HCT116 (cell line): ENCODE measurements at regions not wholly inside any gene's neighbourhood (a gene's known extent, or its start where the extent isn't known, plus 50 kb on each side); places are given as distances from the start of the nearest gene placed in this dataset.

Experiments
- ATAC-seq: fragments of 200-7000 bp; cut with Tn5 transposase; 2 replicates; pipeline ENCODE4 v1.9.1; 2020; ENCODE audit warnings: mild to moderate bottlenecking, moderate library complexity
- BruUV-seq: library from RNA; stranded (reverse); fragments of 400-500 nt; replicated peaks from 2 replicates; lab custom pipeline; 2021; lab: Mats Ljungman, UMichigan
- CTCF ChIA-PET: fragments of 300-600 bp; sonication (Branson Sonifier 250); formaldehyde crosslinking; loops from one replicate; lab custom pipeline; 2021; ENCODE audit warnings: antibody characterized with exemption; lab: Charles Lee
- POLR2A ChIA-PET: fragments of 300-600, 350-600 bp; sonication (Branson Sonifier 250); formaldehyde crosslinking; loops from one replicate; lab custom pipeline; 2021; ENCODE audit warnings: antibody characterized with exemption; lab: Charles Lee
- RAD21 ChIA-PET, 2 experiments: fragments of 300-600 bp; sonication (Branson Sonifier 250); formaldehyde crosslinking; loops; one replicate each; lab custom pipeline; 2023; ENCODE audit warnings: low total read pairs in 2 of 2; ENCODE audit not compliant: uncharacterized antibody in 2 of 2, unreplicated experiment in 2 of 2, low non-redundant PET in 1 of 2; lab: Charles Lee
- DNase-seq: peaks from one replicate; pipeline ENCODE4 v3.0.0-alpha.2; 2010; ENCODE audit warnings: low read depth, low spot score
- H2AFZ ChIP-seq: fragments of 200-600 bp; shearing (Covaris generic), sonication (generic); 2 replicates; pipeline ENCODE4 v1.6.1; 2017; ENCODE audit warnings: low read depth, mixed run types, mixed read lengths, antibody characterized with exemption, low read length; ENCODE audit not compliant: poor library complexity, severe bottlenecking
- H3K27ac ChIP-seq: 2 replicates; pipeline ENCODE4 v1.5.1; 2012; ENCODE audit warnings: low read depth, low read length
- H3K27me3 ChIP-seq: fragments of 200-600 bp; sonication (generic); 2 replicates; pipeline ENCODE4 v1.6.1; 2016; ENCODE audit warnings: mixed run types, low read length, mixed read lengths; ENCODE audit not compliant: insufficient read depth
- H3K36me3 ChIP-seq, 2 experiments: fragments of 200-500 bp in 1 of 2; fragments of 200-600 bp in 1 of 2; sonication (Bioruptor generic) in 1 of 2; sonication (generic) in 1 of 2; 2 replicates each; pipeline versions ENCODE4 v1.5.1 to v1.6.1; 2014 to 2016; ENCODE audit warnings: low read length in 2 of 2, inconsistent platforms in 1 of 2, mixed read lengths in 1 of 2, mixed run types in 1 of 2; ENCODE audit not compliant: insufficient read depth in 2 of 2, control insufficient read depth in 1 of 2
- H3K4me1 ChIP-seq, 2 experiments: fragments of 200-600 bp in 1 of 2; sonication (generic) in 1 of 2; 2 replicates each; pipeline versions ENCODE4 v1.5.1 to v1.6.1; 2012 to 2017; ENCODE audit warnings: low read length in 2 of 2, inconsistent platforms in 1 of 2, mild to moderate bottlenecking in 1 of 2, mixed read lengths in 1 of 2, mixed run types in 1 of 2, moderate library complexity in 1 of 2; ENCODE audit not compliant: insufficient read depth in 2 of 2, control insufficient read depth in 1 of 2
- H3K4me2 ChIP-seq: fragments of 200-600 bp; sonication (generic); 2 replicates; pipeline ENCODE4 v1.6.1; 2017; ENCODE audit warnings: mixed run types, low read length, mixed read lengths
- H3K4me3 ChIP-seq, 2 experiments: fragments of 200-600 bp in 1 of 2; sonication (generic) in 1 of 2; replicated peaks in 1 of 2; 2 replicates each; pipeline ENCODE4 v1.5.1; 2011 to 2016; ENCODE audit warnings: low read length in 2 of 2, control low read depth in 1 of 2, low read depth in 1 of 2, mild to moderate bottlenecking in 1 of 2, mixed read lengths in 1 of 2, mixed run types in 1 of 2
- H3K79me2 ChIP-seq: fragments of 200-600 bp; sonication (generic); 2 replicates; pipeline ENCODE4 v1.6.1; 2017; ENCODE audit warnings: mild to moderate bottlenecking, mixed run types, low read length, moderate library complexity, mixed read lengths; ENCODE audit not compliant: insufficient read depth
- H3K9ac ChIP-seq: fragments of 200-600 bp; sonication (generic); 2 replicates; pipeline ENCODE4 v1.6.1; 2016; ENCODE audit warnings: low read length, mixed read lengths
- H3K9me2 ChIP-seq: fragments of 200-600 bp; sonication (generic), shearing (Covaris generic); 2 replicates; pipeline ENCODE4 v1.6.1; 2017; ENCODE audit warnings: mixed run types, mild to moderate bottlenecking, moderate library complexity; ENCODE audit not compliant: insufficient read depth
- H3K9me3 ChIP-seq, 2 experiments: fragments of 200-500 bp in 1 of 2; fragments of 200-600 bp in 1 of 2; sonication (Bioruptor generic) in 1 of 2; sonication (generic) in 1 of 2; 2 replicates each; pipeline ENCODE4 v1.6.1; 2014 to 2017; ENCODE audit warnings: low read length in 2 of 2, mixed read lengths in 2 of 2, inconsistent platforms in 1 of 2, low read depth in 1 of 2, mild to moderate bottlenecking in 1 of 2, mixed run types in 1 of 2, moderate library complexity in 1 of 2; ENCODE audit not compliant: control insufficient read depth in 1 of 2, insufficient read depth in 1 of 2
- H4K20me1 ChIP-seq: fragments of 200-600 bp; sonication (generic), shearing (Covaris generic); 2 replicates; pipeline ENCODE4 v1.6.1; 2017; ENCODE audit warnings: mixed run types, mild to moderate bottlenecking, moderate library complexity; ENCODE audit not compliant: insufficient read depth
- CEBPB ChIP-seq: IDR thresholded peaks from 2 replicates; pipeline ENCODE4 v1.6.1; 2012; ENCODE audit warnings: low read depth
- FOSL1 ChIP-seq: IDR thresholded peaks from 2 replicates; pipeline ENCODE4 v1.6.1; 2012; ENCODE audit warnings: low read depth
- JUND ChIP-seq: IDR thresholded peaks from 2 replicates; pipeline ENCODE4 v1.6.1; 2012
- POLR2A ChIP-seq: IDR thresholded peaks from 2 replicates; pipeline ENCODE4 v1.7.0; 2011; ENCODE audit warnings: borderline replicate concordance; ENCODE audit not compliant: insufficient read depth, insufficient read length; ENCODE audit errors: extremely low read depth
- RAD21 ChIP-seq: IDR thresholded peaks from 2 replicates; pipeline ENCODE4 v1.6.1; 2012; ENCODE audit warnings: low read depth, mild to moderate bottlenecking
- SIN3A ChIP-seq: IDR thresholded peaks from 2 replicates; pipeline ENCODE4 v1.6.1; 2012; ENCODE audit warnings: low read depth
- SRF ChIP-seq: IDR thresholded peaks from 2 replicates; pipeline ENCODE4 v1.6.1; 2012; ENCODE audit warnings: low read depth
- YY1 ChIP-seq: IDR thresholded peaks from 2 replicates; pipeline ENCODE4 v1.6.1; 2011; ENCODE audit warnings: low read length, low read depth, moderate library complexity, mild to moderate bottlenecking; ENCODE audit not compliant: insufficient replicate concordance; ENCODE audit errors: extremely low read depth
- ZFX ChIP-seq: fragments of 450-650 bp; IDR thresholded peaks from 2 replicates; pipeline ENCODE4 v1.6.1; 2017
- ZNF274 ChIP-seq: fragments of 200-500 bp; sonication (Bioruptor generic); IDR thresholded peaks from 2 replicates; pipeline ENCODE4 v1.6.1; 2014; ENCODE audit warnings: mild to moderate bottlenecking, low read depth, low read length, inconsistent platforms
- intact Hi-C: fragments of 100-400 bp; cut with micrococcal nuclease; formaldehyde crosslinking; loops from 2 replicates; pipeline ENCODE4 v1.10.0; 2022
- TF ChIP-seq, protein P1 (sequence below): IDR thresholded peaks from 2 replicates; pipeline ENCODE4 v1.6.1; 2012; ENCODE audit warnings: low read depth
- TF ChIP-seq, protein P2 (sequence below): IDR thresholded peaks from 2 replicates; pipeline ENCODE4 v1.6.1; 2011; ENCODE audit warnings: mild to moderate bottlenecking, low read length, moderate library complexity; ENCODE audit not compliant: insufficient replicate concordance; ENCODE audit errors: extremely low read depth

DNA sequence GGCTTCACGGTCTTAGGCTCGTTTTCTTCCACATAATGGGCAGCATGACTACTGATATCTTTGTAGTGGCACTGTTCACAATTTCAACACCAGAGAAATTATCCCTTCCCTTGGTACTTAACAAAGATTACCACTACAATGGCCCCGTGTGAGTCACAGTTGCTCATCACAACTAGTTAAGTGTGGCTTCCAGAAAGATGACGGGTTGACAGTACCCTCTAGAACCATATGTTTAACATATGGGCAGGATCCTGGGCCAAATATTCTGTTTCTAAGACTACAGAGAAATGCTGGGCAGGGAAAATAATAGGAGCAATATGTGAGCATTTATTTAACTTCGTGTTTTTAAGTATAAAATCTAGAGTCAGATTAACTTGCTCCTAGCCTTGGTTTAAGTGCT lies 780.1 kb upstream of the LINC00305 start:
- BruUV-seq: no TSS peak
- no peak for ATAC-seq
- DNase-seq: no peak

DNA sequence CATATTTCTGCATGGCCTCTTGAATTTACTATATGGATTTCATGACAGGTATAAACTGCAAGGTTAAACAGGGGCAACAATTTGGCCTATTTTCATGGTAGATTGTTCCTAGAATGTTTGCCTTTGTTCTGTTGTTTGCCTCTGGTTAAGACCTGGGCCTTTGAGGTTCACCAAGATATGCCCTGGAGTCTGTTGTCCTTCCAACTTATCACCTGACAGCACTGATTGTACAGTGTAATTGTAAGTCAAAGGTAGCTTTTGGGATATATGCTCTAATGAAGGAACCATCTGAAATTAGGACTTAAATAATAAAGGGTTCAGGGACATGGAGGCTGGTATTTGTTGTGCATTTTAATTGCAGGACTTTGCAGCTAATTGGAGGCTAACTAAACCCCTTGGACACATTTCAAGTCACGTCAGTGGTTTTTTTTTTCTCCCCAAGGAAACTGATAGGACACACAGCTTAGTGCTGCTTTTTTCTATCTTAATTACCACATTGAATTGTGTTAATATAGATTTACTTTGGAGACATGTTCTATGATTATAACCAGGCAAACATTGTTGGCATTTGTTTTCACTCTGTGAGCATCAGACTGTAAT lies 771.2 kb upstream of the LINC00305 start:
- Histone ChIP-seq H3K36me3 (no peaks in the 10 kb centered on the region), H4K20me1 (no peaks in the 10 kb centered on the region), H3K9me3 (peaks cover 10 to 12% of the 10 kb centered on the region in 2 experiments), H3K27me3 (no peaks in the 10 kb centered on the region), H3K4me2 (no peak overlapping the region), H3K27ac (no peak overlapping the region), H3K4me1 (no peaks in the 10 kb centered on the region), H3K9me2 (no peaks in the 10 kb centered on the region), H2AFZ (no peak overlapping the region), H3K4me3 (no peak overlapping the region), H3K79me2 (no peaks in the 10 kb centered on the region), H3K9ac (no peak overlapping the region)
- ChIA-PET RAD21 (no interaction called here), CTCF (no interaction called here), POLR2A (no interaction called here)
- no peak for DNase-seq
- BruUV-seq: no TSS peak
- intact Hi-C loops: no loop called here
- ATAC-seq: no peak
- no peak for TF ChIP-seq YY1
- TF ChIP-seq, protein P1, sequence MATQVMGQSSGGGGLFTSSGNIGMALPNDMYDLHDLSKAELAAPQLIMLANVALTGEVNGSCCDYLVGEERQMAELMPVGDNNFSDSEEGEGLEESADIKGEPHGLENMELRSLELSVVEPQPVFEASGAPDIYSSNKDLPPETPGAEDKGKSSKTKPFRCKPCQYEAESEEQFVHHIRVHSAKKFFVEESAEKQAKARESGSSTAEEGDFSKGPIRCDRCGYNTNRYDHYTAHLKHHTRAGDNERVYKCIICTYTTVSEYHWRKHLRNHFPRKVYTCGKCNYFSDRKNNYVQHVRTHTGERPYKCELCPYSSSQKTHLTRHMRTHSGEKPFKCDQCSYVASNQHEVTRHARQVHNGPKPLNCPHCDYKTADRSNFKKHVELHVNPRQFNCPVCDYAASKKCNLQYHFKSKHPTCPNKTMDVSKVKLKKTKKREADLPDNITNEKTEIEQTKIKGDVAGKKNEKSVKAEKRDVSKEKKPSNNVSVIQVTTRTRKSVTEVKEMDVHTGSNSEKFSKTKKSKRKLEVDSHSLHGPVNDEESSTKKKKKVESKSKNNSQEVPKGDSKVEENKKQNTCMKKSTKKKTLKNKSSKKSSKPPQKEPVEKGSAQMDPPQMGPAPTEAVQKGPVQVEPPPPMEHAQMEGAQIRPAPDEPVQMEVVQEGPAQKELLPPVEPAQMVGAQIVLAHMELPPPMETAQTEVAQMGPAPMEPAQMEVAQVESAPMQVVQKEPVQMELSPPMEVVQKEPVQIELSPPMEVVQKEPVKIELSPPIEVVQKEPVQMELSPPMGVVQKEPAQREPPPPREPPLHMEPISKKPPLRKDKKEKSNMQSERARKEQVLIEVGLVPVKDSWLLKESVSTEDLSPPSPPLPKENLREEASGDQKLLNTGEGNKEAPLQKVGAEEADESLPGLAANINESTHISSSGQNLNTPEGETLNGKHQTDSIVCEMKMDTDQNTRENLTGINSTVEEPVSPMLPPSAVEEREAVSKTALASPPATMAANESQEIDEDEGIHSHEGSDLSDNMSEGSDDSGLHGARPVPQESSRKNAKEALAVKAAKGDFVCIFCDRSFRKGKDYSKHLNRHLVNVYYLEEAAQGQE: no peak
- TF ChIP-seq SIN3A: no peak
- TF ChIP-seq, protein P2, sequence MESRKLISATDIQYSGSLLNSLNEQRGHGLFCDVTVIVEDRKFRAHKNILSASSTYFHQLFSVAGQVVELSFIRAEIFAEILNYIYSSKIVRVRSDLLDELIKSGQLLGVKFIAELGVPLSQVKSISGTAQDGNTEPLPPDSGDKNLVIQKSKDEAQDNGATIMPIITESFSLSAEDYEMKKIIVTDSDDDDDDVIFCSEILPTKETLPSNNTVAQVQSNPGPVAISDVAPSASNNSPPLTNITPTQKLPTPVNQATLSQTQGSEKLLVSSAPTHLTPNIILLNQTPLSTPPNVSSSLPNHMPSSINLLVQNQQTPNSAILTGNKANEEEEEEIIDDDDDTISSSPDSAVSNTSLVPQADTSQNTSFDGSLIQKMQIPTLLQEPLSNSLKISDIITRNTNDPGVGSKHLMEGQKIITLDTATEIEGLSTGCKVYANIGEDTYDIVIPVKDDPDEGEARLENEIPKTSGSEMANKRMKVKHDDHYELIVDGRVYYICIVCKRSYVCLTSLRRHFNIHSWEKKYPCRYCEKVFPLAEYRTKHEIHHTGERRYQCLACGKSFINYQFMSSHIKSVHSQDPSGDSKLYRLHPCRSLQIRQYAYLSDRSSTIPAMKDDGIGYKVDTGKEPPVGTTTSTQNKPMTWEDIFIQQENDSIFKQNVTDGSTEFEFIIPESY: no peak
- no peak for TF ChIP-seq ZNF274
- TF ChIP-seq ZFX: no peak
- TF ChIP-seq POLR2A: no peak
- TF ChIP-seq JUND: no peak

More for the DNA sequence above, 780.1 kb upstream of the LINC00305 start:
- ChIA-PET POLR2A (no interaction called here), RAD21 (no interaction called here), CTCF (no interaction called here)
- TF ChIP-seq CEBPB (no peak), FOSL1 (no peak), ZNF274 (no peak), JUND (no peak), SRF (no peak), RAD21 (no peak)
- TF ChIP-seq, protein P2: no peak
- Histone ChIP-seq H2AFZ (no peak overlapping the region), H3K27me3 (no peaks in the 10 kb centered on the region), H3K9ac (no peak overlapping the region), H3K4me1 (no peaks in the 10 kb centered on the region), H3K9me3 (peaks cover 5 to 8% of the 10 kb centered on the region in 2 experiments; a peak in 3 of 4 replicates), H4K20me1 (no peaks in the 10 kb centered on the region), H3K9me2 (no peaks in the 10 kb centered on the region), H3K4me2 (no peak overlapping the region), H3K27ac (no peak overlapping the region), H3K79me2 (no peaks in the 10 kb centered on the region), H3K36me3 (no peaks in the 10 kb centered on the region), H3K4me3 (no peak overlapping the region)
- intact Hi-C loops: no loop called here
